Endothelial cell of umbilical vein (primary cell): ENCODE measurements at regions not wholly inside any gene's neighbourhood (a gene's known extent, or its start where the extent isn't known, plus 50 kb on each side); places are given as distances from the start of the nearest gene placed in this dataset.

Experiments
- BruUV-seq: library from RNA; stranded (reverse); fragments of 400-500 nt; replicated peaks from 2 replicates; lab custom pipeline; 2021; lab: Mats Ljungman, UMichigan
- CTCF ChIA-PET: fragments of 300-600, 350-600 bp; sonication (Branson Sonifier 250); formaldehyde crosslinking; loops from one replicate; lab custom pipeline; 2021; ENCODE audit warnings: antibody characterized with exemption, inconsistent platforms; lab: Charles Lee
- POLR2A ChIA-PET: fragments of 300-600, 350-600 bp; sonication (Branson Sonifier 250); formaldehyde crosslinking; loops from one replicate; lab custom pipeline; 2021; ENCODE audit warnings: antibody characterized with exemption, inconsistent platforms; lab: Charles Lee
- DNase-seq: peaks from one replicate; pipeline ENCODE4 v3.0.0-alpha.2; 2011; ENCODE audit warnings: low read depth, low spot score
- FAIRE-seq: peaks from 2 replicates; lab custom pipeline; 2011; peaks lifted over from hg19 to GRCh38; lab: Jason Lieb, UNC
- H2AFZ ChIP-seq: 2 replicates; pipeline ENCODE4 v1.6.0; 2012; ENCODE audit warnings: low read depth, low read length, control low read depth, inconsistent platforms
- H3K27ac ChIP-seq: 2 replicates; pipeline ENCODE4 v1.5.1; 2011; ENCODE audit warnings: low read depth, mild to moderate bottlenecking, control low read depth, low read length, moderate library complexity; ENCODE audit not compliant: insufficient read depth
- H3K27me3 ChIP-seq, 2 experiments: 2 replicates each; pipeline versions ENCODE4 v1.6.0 to v1.6.1; 2011; ENCODE audit warnings: low read length in 2 of 2, mixed read lengths in 1 of 2; ENCODE audit not compliant: control insufficient read depth in 2 of 2, insufficient read depth in 2 of 2
- H3K36me3 ChIP-seq, 2 experiments: 2 replicates in 1 of 2; 3 replicates in 1 of 2; pipeline ENCODE4 v1.5.1; 2011; ENCODE audit warnings: low read length in 2 of 2, mild to moderate bottlenecking in 1 of 2, moderate library complexity in 1 of 2; ENCODE audit not compliant: control insufficient read depth in 2 of 2, insufficient read depth in 2 of 2; ENCODE audit errors: extremely low read depth in 1 of 2
- H3K4me1 ChIP-seq: 3 replicates; pipeline ENCODE4 v1.5.1; 2011; ENCODE audit warnings: mild to moderate bottlenecking, low read length; ENCODE audit not compliant: control insufficient read depth, insufficient read depth; ENCODE audit errors: extremely low read depth
- H3K4me2 ChIP-seq: 2 replicates; pipeline ENCODE4 v1.6.1; 2011; ENCODE audit warnings: low read length, control low read depth, mixed read lengths; ENCODE audit not compliant: insufficient read depth
- H3K4me3 ChIP-seq, 3 experiments: fragments of 200-600 bp in 1 of 3; sonication (generic), shearing (Covaris generic) in 1 of 3; replicated peaks in 1 of 3; 2 replicates each; pipeline ENCODE4 v1.5.1; 2011 to 2016; ENCODE audit warnings: control low read depth in 3 of 3, low read length in 3 of 3, mild to moderate bottlenecking in 2 of 3, inconsistent platforms in 1 of 3, low read depth in 1 of 3, moderate library complexity in 1 of 3; ENCODE audit not compliant: insufficient read depth in 1 of 3
- H3K79me2 ChIP-seq: 2 replicates; pipeline ENCODE4 v1.6.0; 2012; ENCODE audit warnings: low read length, inconsistent platforms; ENCODE audit not compliant: control insufficient read depth, insufficient read depth
- H3K9ac ChIP-seq: replicated peaks from 2 replicates; pipeline ENCODE3; 2011; ENCODE audit warnings: low read length, control low read depth; ENCODE audit not compliant: insufficient read depth; ENCODE audit errors: extremely low read depth
- H3K9me1 ChIP-seq: replicated peaks from 3 replicates; pipeline ENCODE4 v1.6.0; 2011; ENCODE audit warnings: mild to moderate bottlenecking, low read length; ENCODE audit not compliant: control insufficient read depth, insufficient read depth; ENCODE audit errors: extremely low read depth
- H3K9me3 ChIP-seq: replicated peaks from 2 replicates; pipeline ENCODE4 v1.5.1; 2012; ENCODE audit warnings: low read length, inconsistent platforms; ENCODE audit not compliant: control insufficient read depth, insufficient read depth
- H4K20me1 ChIP-seq: replicated peaks from 2 replicates; pipeline ENCODE3; 2011; ENCODE audit warnings: mild to moderate bottlenecking, low read length; ENCODE audit not compliant: control insufficient read depth, insufficient read depth; ENCODE audit errors: extremely low read depth
- CTCF ChIP-seq, 2 donors: IDR thresholded peaks; 1 replicate in 1 of 2; 2 replicates in 1 of 2; pipeline ENCODE4 v1.5.1; 2011; ENCODE audit warnings: low read length in 2 of 2, mild to moderate bottlenecking in 2 of 2, moderate library complexity in 2 of 2, control low read depth in 1 of 2, inconsistent platforms in 1 of 2, low read depth in 1 of 2; ENCODE audit not compliant: insufficient read depth in 1 of 2; ENCODE audit errors: extremely low read depth in 1 of 2
- EZH2 ChIP-seq: IDR thresholded peaks from 2 replicates; pipeline ENCODE4 v1.6.1; 2012; ENCODE audit warnings: borderline replicate concordance, low read depth, mild to moderate bottlenecking, moderate library complexity, low read length, inconsistent platforms; ENCODE audit not compliant: severe bottlenecking
- FOS ChIP-seq: IDR thresholded peaks from 2 replicates; pipeline ENCODE4 v1.6.1; 2011; ENCODE audit warnings: mild to moderate bottlenecking, low read length, moderate library complexity, borderline replicate concordance; ENCODE audit not compliant: insufficient read depth
- GATA2 ChIP-seq: IDR thresholded peaks from 2 replicates; pipeline ENCODE4 v1.7.0; 2011; ENCODE audit warnings: low read depth, mild to moderate bottlenecking, moderate library complexity, mixed read lengths, low read length; ENCODE audit not compliant: insufficient read length, insufficient read depth
- JUN ChIP-seq: IDR thresholded peaks from 2 replicates; pipeline ENCODE4 v1.6.1; 2011; ENCODE audit warnings: borderline replicate concordance, low read depth; ENCODE audit not compliant: insufficient read length, insufficient read depth
- MYC ChIP-seq: IDR thresholded peaks from one replicate; pipeline ENCODE4 v1.6.1; 2011; ENCODE audit warnings: mild to moderate bottlenecking, low read depth, low read length
- POLR2A ChIP-seq: IDR thresholded peaks from 2 replicates; pipeline ENCODE4 v1.6.1; 2012; ENCODE audit warnings: low read depth, mild to moderate bottlenecking, control low read depth, low read length
- POLR2AphosphoS5 ChIP-seq: IDR thresholded peaks from 2 replicates; pipeline ENCODE4 v1.6.1; 2012; ENCODE audit warnings: low read depth, mild to moderate bottlenecking, control low read depth, low read length, moderate library complexity; ENCODE audit not compliant: insufficient read depth
- dilution Hi-C: fragments of 300-500 bp; cut with MboI; formaldehyde crosslinking; loops from one replicate; pipeline ENCODE4 v1.15.0; 2019; ENCODE audit warnings: low sequenced_read_pairs; ENCODE audit not compliant: extremely low pct_ligation_motif_present
- intact Hi-C: fragments of 100-400 bp; cut with micrococcal nuclease; formaldehyde crosslinking; loops from one replicate; pipeline ENCODE4 v1.10.0; 2022
- TF ChIP-seq, protein P1 (sequence below): IDR thresholded peaks from 2 replicates; pipeline ENCODE4 v1.6.1; 2011; ENCODE audit not compliant: insufficient read depth, insufficient read length

DNA sequence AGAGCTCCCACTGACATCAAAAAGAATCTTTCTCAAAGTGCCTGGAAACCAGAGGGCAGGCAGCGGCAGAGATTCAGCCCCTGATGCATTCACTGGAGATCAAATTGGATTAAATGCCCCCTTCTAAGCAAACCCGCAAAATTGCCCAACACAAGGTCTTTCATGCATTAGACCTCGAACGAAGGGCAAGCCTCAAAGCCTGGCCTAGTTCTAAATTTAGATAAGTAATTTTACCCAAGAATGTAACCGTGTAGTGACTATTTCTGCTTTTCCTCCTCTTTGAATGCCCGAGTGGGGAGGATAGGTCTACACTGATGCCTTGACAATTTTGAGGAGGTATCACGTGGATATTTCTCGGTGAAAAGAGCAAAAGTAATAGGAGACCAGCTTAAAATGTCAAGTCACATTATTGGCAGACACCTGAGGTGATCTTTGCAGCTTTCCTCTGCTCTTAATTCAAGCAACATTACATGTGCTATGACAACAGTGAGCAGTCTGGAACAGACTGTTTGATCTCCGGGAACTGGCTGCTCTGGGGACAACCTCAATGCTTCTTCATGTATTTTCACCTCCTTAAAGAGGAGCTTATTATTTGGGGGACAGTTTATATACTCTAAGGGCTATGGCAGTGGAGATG is 1263.5 kb upstream of the AUTS2 start:
- FAIRE-seq (no peak), DNase-seq (no peak)
- H4K20me1 ChIP-seq = no peaks in the 10 kb centered on the region
- no peak overlapping the region for H3K27ac ChIP-seq
- H3K9me1 ChIP-seq = no peaks in the 10 kb centered on the region
- TF ChIP-seq POLR2AphosphoS5 (no peak), EZH2 (no peak), GATA2 (no peak), MYC (no peak), FOS (no peak), CTCF (IDR thresholded peaks at IDR 0.05; ENCODE audit: extremely low read depth in 1 of 2, insufficient read depth in 1 of 2, low read depth in 1 of 2, low read length in 2 of 2) (no peak), JUN (no peak), POLR2A (no peak)
- TF ChIP-seq, protein P1, sequence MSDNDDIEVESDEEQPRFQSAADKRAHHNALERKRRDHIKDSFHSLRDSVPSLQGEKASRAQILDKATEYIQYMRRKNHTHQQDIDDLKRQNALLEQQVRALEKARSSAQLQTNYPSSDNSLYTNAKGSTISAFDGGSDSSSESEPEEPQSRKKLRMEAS = no peak
- ChIA-PET POLR2A (no interaction called here), CTCF (no interaction called here)
- intact Hi-C loops = no loop called here
- no peak overlapping the region for H3K4me3 ChIP-seq
- H3K79me2 ChIP-seq = no peaks in the 10 kb centered on the region
- H3K4me1 ChIP-seq = no peaks in the 10 kb centered on the region
- BruUV-seq = no TSS peak
- H3K4me2 ChIP-seq = no peak overlapping the region
- H2AFZ ChIP-seq = no peak overlapping the region
- no peaks in the 10 kb centered on the region for H3K27me3 ChIP-seq
- no peaks in the 10 kb centered on the region for H3K36me3 ChIP-seq
- dilution Hi-C loops = no loop called here
- peaks cover 6% of the 10 kb centered on the region for H3K9me3 ChIP-seq
- H3K9ac ChIP-seq = no peak overlapping the region
